Mucosa of descending colon (tissue), 3 donors: ENCODE measurements at regions not wholly inside any gene's neighbourhood (a gene's known extent, or its start where the extent isn't known, plus 50 kb on each side); places are given as distances from the start of the nearest gene placed in this dataset.

Experiments
- ATAC-seq: fragments of 200-7000 bp; cut with Tn5 transposase; one replicate; pipeline ENCODE4 v1.9.1; 2020; ENCODE audit warnings: mild to moderate bottlenecking, moderate library complexity
- DNase-seq, 3 donors: peaks; one replicate each; pipeline ENCODE4 v3.0.0-alpha.2; 2020
- H3K36me3 ChIP-seq: fragments of 200-600 bp; one replicate; pipeline ENCODE4 v1.8.0; 2021; ENCODE audit warnings: low read depth, mild to moderate bottlenecking
- H3K4me1 ChIP-seq: fragments of 200-600 bp; one replicate; pipeline ENCODE4 v1.8.0; 2021; ENCODE audit warnings: low read depth, mild to moderate bottlenecking
- H3K4me3 ChIP-seq: fragments of 200-600 bp; one replicate; pipeline ENCODE4 v1.8.0; 2021; ENCODE audit warnings: mild to moderate bottlenecking
- H3K9me3 ChIP-seq: fragments of 200-600 bp; one replicate; pipeline ENCODE4 v1.8.0; 2021; ENCODE audit warnings: mild to moderate bottlenecking
- CTCF ChIP-seq: fragments of 200-600 bp; IDR thresholded peaks from one replicate; pipeline ENCODE4 v1.8.0; 2022; ENCODE audit warnings: antibody characterized with exemption, mild to moderate bottlenecking
- intact Hi-C, 2 donors: fragments of 100-400 bp; cut with DNase I in 1 of 2; cut with micrococcal nuclease in 1 of 2; formaldehyde crosslinking; loops; one replicate each; pipeline versions ENCODE4 v1.11.0 to v1.11.1; 2022; cut with DNase I, micrococcal nuclease
- donor health status: DM: no; HTN: no; CAD: no; lungs with moderate emphysema.
- donor health status: DM: no; HTN: no; CAD: no.
- donor health status: DM: no; HTN: yes; CAD: no.

- no peak overlapping the region for H3K4me3 ChIP-seq
- ATAC-seq: no peak
- no peaks in the 10 kb centered on the region for H3K36me3 ChIP-seq
- intact Hi-C loops: no loop called here
- H3K9me3 ChIP-seq: no peaks in the 10 kb centered on the region
- TF ChIP-seq CTCF: no peak
- no peaks in the 10 kb centered on the region for H3K4me1 ChIP-seq
- DNase-seq: no peak
Measured at GRCh38 chr4:31548021-31548420, 827.9 kb downstream of the PCDH7 start.

- Histone ChIP-seq H3K36me3 (no peaks in the 10 kb centered on the region), H3K9me3 (no peaks in the 10 kb centered on the region), H3K4me1 (no peaks in the 10 kb centered on the region), H3K4me3 (no peak overlapping the region)
- no peak for TF ChIP-seq CTCF
- DNase-seq (no peak), ATAC-seq (no peak)
- intact Hi-C loops: no loop called here
Measured at GRCh38 chr4:31548823-31549222, 828.7 kb downstream of the PCDH7 start.

GRCh38 chr4:31549256-31549655 is 829.1 kb downstream of the PCDH7 start:
- intact Hi-C loops: no loop called here
- Histone ChIP-seq H3K4me3 (no peak overlapping the region), H3K36me3 (no peaks in the 10 kb centered on the region), H3K4me1 (no peaks in the 10 kb centered on the region), H3K9me3 (no peaks in the 10 kb centered on the region)
- no peak for DNase-seq
- ATAC-seq: no peak
- no peak for TF ChIP-seq CTCF

DNA sequence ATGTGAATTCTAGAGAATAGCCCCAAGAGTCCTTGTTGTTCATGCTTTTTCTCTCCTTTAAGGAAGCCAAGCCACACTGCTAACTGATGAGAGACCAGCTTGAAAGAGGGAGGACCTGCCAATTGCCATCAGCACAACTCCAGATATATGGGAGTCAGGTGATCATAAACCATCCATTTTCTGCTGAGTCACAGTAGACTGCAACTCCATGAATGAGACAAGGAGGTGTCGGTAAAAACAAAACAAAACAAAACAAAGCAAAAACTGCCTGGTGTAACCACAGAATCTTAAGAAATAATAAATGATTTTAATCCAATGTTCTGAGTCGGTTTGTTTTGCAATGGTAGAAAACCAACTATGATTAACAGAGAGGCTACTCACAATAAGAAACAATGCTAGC is 837.3 kb downstream of the PCDH7 start:
- DNase-seq (no peak), ATAC-seq (no peak)
- H3K4me3 ChIP-seq: no peak overlapping the region
- TF ChIP-seq CTCF: no peak
- intact Hi-C loops: no loop called here
- H3K36me3 ChIP-seq: no peaks in the 10 kb centered on the region
- no peaks in the 10 kb centered on the region for H3K9me3 ChIP-seq
- H3K4me1 ChIP-seq: no peaks in the 10 kb centered on the region

- H3K4me3 ChIP-seq: no peak overlapping the region
- H3K36me3 ChIP-seq: no peaks in the 10 kb centered on the region
- no peak for TF ChIP-seq CTCF
- no peaks in the 10 kb centered on the region for H3K4me1 ChIP-seq
- intact Hi-C loops: no loop called here
- H3K9me3 ChIP-seq: no peaks in the 10 kb centered on the region
- DNase-seq (no peak), ATAC-seq (no peak)
Measured at GRCh38 chr4:31573554-31573953, 853.4 kb downstream of the PCDH7 start.

DNA sequence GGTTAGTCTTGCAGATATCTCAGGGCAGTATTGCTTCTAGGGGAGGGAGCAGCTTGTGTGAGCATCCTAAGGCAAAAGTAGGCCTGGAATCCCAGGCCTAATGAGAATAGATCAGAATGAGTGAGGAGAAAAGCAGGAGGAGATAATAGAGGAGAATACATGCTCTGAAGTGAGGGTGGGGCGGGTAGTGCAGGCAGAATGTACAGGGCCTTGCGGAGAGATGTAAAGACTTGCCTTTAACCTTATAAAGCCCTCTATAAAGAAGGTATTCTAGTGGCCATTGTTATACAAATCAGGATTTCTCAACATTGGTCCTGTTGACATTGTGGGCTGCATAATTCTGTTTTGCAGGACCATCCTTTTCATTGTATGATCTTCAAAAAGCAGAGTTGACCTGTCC is 855.3 kb downstream of the PCDH7 start:
- TF ChIP-seq CTCF: no peak
- no peak overlapping the region for H3K4me3 ChIP-seq
- no peak for ATAC-seq
- intact Hi-C loops: no loop called here
- H3K4me1 ChIP-seq: no peaks in the 10 kb centered on the region
- DNase-seq: no peak
- no peaks in the 10 kb centered on the region for H3K36me3 ChIP-seq
- H3K9me3 ChIP-seq: no peaks in the 10 kb centered on the region
